HepG2 (cell line): ENCODE measurements at regions not wholly inside any gene's neighbourhood (a gene's known extent, or its start where the extent isn't known, plus 50 kb on each side); places are given as distances from the start of the nearest gene placed in this dataset.
A peak's percentile ranks its signal among the peaks of the same experiment; 100 is the strongest.

Experiments used
- AKAP8 ChIP-seq: sonication (generic); formaldehyde crosslinking; IDR thresholded peaks from 2 replicates; pipeline ENCODE4 v1.5.1; 2020; ENCODE audit warnings: mild to moderate bottlenecking, missing genetic modification reagents
- CC2D1A ChIP-seq: sonication (generic); formaldehyde crosslinking; IDR thresholded peaks from 2 replicates; pipeline ENCODE4 v1.8.1; 2023; ENCODE audit warnings: mild to moderate bottlenecking, missing genetic modification reagents
- FOXO1 ChIP-seq: sonication (generic); formaldehyde crosslinking; IDR thresholded peaks from 2 replicates; pipeline ENCODE4 v1.4.0; 2020; ENCODE audit warnings: missing genetic modification reagents
- GLMP ChIP-seq: sonication (generic); formaldehyde crosslinking; IDR thresholded peaks from 2 replicates; pipeline ENCODE4 v1.9.0; 2021; ENCODE audit warnings: missing genetic modification reagents, mild to moderate bottlenecking, borderline replicate concordance
- HOXA7 ChIP-seq: sonication (generic); formaldehyde crosslinking; IDR thresholded peaks from 2 replicates; pipeline ENCODE4 v1.8.1; 2022; ENCODE audit warnings: mild to moderate bottlenecking, missing genetic modification reagents, moderate library complexity
- IKZF4 ChIP-seq: sonication (generic); formaldehyde crosslinking; IDR thresholded peaks from 2 replicates; pipeline ENCODE4 v1.5.1; 2020; ENCODE audit warnings: borderline replicate concordance, mild to moderate bottlenecking, low read depth, missing genetic modification reagents; ENCODE audit errors: not compliant biosample characterization
- MED1 ChIP-seq: sonication (generic); formaldehyde crosslinking; IDR thresholded peaks from 2 replicates; pipeline ENCODE4 v1.4.0; 2020; ENCODE audit warnings: missing genetic modification reagents
- MIXL1 ChIP-seq: IDR thresholded peaks from 2 replicates; pipeline ENCODE4 v1.6.1; 2016
- PAX8 ChIP-seq: sonication (generic); formaldehyde crosslinking; IDR thresholded peaks from 2 replicates; pipeline ENCODE4 v1.8.0; 2022; ENCODE audit warnings: mild to moderate bottlenecking, missing genetic modification reagents, borderline replicate concordance
- SALL2 ChIP-seq: sonication (generic); formaldehyde crosslinking; IDR thresholded peaks from 2 replicates; pipeline ENCODE4 v1.8.1; 2023; ENCODE audit warnings: mild to moderate bottlenecking, missing genetic modification reagents, inconsistent platforms
- TBL1XR1 ChIP-seq: fragments of 150-350 bp; IDR thresholded peaks from 2 replicates; pipeline ENCODE4 v1.6.1; 2014; ENCODE audit warnings: borderline replicate concordance, low read length; ENCODE audit not compliant: partially characterized antibody
- TCF7 ChIP-seq: sonication (generic); IDR thresholded peaks from 2 replicates; pipeline ENCODE4 v1.6.1; 2016; ENCODE audit warnings: antibody characterized with exemption, low read depth
- THAP7 ChIP-seq: sonication (generic); formaldehyde crosslinking; IDR thresholded peaks from 2 replicates; pipeline ENCODE4 v1.8.1; 2023; ENCODE audit warnings: mild to moderate bottlenecking, missing genetic modification reagents
- ZNF329 ChIP-seq: sonication (generic); formaldehyde crosslinking; IDR thresholded peaks from 2 replicates; pipeline ENCODE4 v1.9.0; 2021; ENCODE audit warnings: low read depth, mild to moderate bottlenecking, missing genetic modification reagents
- ZNF567 ChIP-seq: sonication (generic); formaldehyde crosslinking; IDR thresholded peaks from 2 replicates; pipeline ENCODE4 v1.8.1; 2023; ENCODE audit warnings: mild to moderate bottlenecking, missing genetic modification reagents, borderline replicate concordance
- ZNF607 ChIP-seq: sonication (generic); formaldehyde crosslinking; IDR thresholded peaks from 2 replicates; pipeline ENCODE4 v1.5.1; 2020; ENCODE audit warnings: missing genetic modification reagents, mild to moderate bottlenecking, borderline replicate concordance
- ZNF703 ChIP-seq: sonication (generic); formaldehyde crosslinking; IDR thresholded peaks from 2 replicates; pipeline ENCODE4 v1.5.1; 2020; ENCODE audit warnings: missing genetic modification reagents, mild to moderate bottlenecking, moderate library complexity, borderline replicate concordance
- ZNF850 ChIP-seq: sonication (generic); formaldehyde crosslinking; conservative IDR thresholded peaks from 2 replicates; pipeline ENCODE4 v1.9.0; 2021; ENCODE audit warnings: mild to moderate bottlenecking, missing genetic modification reagents
- ZSCAN12 ChIP-seq: sonication (generic); formaldehyde crosslinking; IDR thresholded peaks from 2 replicates; pipeline ENCODE4 v1.9.0; 2021; ENCODE audit warnings: mild to moderate bottlenecking, missing genetic modification reagents
- ZSCAN20 ChIP-seq: sonication (generic); formaldehyde crosslinking; IDR thresholded peaks from 2 replicates; pipeline ENCODE4 v1.4.0; 2020; ENCODE audit warnings: missing genetic modification reagents, mild to moderate bottlenecking, borderline replicate concordance
- ZSCAN9 ChIP-seq: IDR thresholded peaks from 2 replicates; pipeline ENCODE4 v1.6.1; 2016; ENCODE audit warnings: borderline replicate concordance
- TF ChIP-seq, protein P1 (sequence below): fragments of 450-650 bp; IDR thresholded peaks from 2 replicates; pipeline ENCODE4 v1.6.1; 2016
- TF ChIP-seq, protein P2 (sequence below): sonication (generic); formaldehyde crosslinking; conservative IDR thresholded peaks from 2 replicates; pipeline ENCODE4 v1.4.0; 2020; ENCODE audit warnings: missing genetic modification reagents
- TF ChIP-seq, protein P3 (sequence below), 2 experiments: fragments of 450-650 bp in 1 of 2; sonication (generic) in 1 of 2; formaldehyde crosslinking; IDR thresholded peaks; 2 replicates each; pipeline versions ENCODE4 v1.5.0 to v1.8.0; 2020 to 2022; ENCODE audit warnings: mild to moderate bottlenecking in 1 of 2, missing genetic modification reagents in 1 of 2

GRCh38 chr6:125507987-125508655, 206.4 kb upstream of the HDDC2 start (continued):
- TF ChIP-seq IKZF4 (CRISPR knock-in tag) (no peak), SALL2 (CRISPR knock-in tag) (no peak), AKAP8 (CRISPR knock-in tag) (no peak), ZNF850 (CRISPR knock-in tag) (no peak), ZSCAN9 (CRISPR knock-in tag) (no peak), FOXO1 (CRISPR knock-in tag) (no peak), GLMP (CRISPR knock-in tag) (no peak), PAX8 (CRISPR knock-in tag) (no peak), TBL1XR1 (peak; percentile 90), ZNF329 (CRISPR knock-in tag) (no peak), MED1 (peak; percentile 2; the same call in 1 of the 2 replicates), HOXA7 (CRISPR knock-in tag) (no peak), TCF7 (peak; percentile 48; the same call in 1 of the 2 replicates), MIXL1 (CRISPR knock-in tag) (peak; percentile 68; the same call in 1 of the 2 replicates), ZSCAN20 (CRISPR knock-in tag) (no peak), THAP7 (CRISPR knock-in tag) (no peak), ZSCAN12 (no peak), ZNF703 (CRISPR knock-in tag) (no peak), ZNF607 (no peak), ZNF567 (CRISPR knock-in tag) (no peak), CC2D1A (CRISPR knock-in tag) (no peak)
- TF ChIP-seq, protein P1, sequence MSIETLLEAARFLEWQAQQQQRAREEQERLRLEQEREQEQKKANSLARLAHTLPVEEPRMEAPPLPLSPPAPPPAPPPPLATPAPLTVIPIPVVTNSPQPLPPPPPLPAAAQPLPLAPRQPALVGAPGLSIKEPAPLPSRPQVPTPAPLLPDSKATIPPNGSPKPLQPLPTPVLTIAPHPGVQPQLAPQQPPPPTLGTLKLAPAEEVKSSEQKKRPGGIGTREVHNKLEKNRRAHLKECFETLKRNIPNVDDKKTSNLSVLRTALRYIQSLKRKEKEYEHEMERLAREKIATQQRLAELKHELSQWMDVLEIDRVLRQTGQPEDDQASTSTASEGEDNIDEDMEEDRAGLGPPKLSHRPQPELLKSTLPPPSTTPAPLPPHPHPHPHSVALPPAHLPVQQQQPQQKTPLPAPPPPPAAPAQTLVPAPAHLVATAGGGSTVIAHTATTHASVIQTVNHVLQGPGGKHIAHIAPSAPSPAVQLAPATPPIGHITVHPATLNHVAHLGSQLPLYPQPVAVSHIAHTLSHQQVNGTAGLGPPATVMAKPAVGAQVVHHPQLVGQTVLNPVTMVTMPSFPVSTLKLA: no peak
- TF ChIP-seq, protein P2, sequence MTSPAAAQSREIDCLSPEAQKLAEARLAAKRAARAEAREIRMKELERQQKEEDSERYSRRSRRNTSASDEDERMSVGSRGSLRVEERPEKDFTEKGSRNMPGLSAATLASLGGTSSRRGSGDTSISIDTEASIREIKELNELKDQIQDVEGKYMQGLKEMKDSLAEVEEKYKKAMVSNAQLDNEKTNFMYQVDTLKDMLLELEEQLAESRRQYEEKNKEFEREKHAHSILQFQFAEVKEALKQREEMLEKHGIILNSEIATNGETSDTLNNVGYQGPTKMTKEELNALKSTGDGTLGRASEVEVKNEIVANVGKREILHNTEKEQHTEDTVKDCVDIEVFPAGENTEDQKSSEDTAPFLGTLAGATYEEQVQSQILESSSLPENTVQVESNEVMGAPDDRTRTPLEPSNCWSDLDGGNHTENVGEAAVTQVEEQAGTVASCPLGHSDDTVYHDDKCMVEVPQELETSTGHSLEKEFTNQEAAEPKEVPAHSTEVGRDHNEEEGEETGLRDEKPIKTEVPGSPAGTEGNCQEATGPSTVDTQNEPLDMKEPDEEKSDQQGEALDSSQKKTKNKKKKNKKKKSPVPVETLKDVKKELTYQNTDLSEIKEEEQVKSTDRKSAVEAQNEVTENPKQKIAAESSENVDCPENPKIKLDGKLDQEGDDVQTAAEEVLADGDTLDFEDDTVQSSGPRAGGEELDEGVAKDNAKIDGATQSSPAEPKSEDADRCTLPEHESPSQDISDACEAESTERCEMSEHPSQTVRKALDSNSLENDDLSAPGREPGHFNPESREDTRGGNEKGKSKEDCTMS (CRISPR knock-in tag): no peak
- TF ChIP-seq, protein P3, sequence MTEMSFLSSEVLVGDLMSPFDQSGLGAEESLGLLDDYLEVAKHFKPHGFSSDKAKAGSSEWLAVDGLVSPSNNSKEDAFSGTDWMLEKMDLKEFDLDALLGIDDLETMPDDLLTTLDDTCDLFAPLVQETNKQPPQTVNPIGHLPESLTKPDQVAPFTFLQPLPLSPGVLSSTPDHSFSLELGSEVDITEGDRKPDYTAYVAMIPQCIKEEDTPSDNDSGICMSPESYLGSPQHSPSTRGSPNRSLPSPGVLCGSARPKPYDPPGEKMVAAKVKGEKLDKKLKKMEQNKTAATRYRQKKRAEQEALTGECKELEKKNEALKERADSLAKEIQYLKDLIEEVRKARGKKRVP (CRISPR knock-in tag; IDR thresholded peaks at IDR 0.05): no peak
